Loucy (cell line): ENCODE measurements at regions not wholly inside any gene's neighbourhood (a gene's known extent, or its start where the extent isn't known, plus 50 kb on each side); places are given as distances from the start of the nearest gene placed in this dataset.
"Not testable (repeated sequence)": the region's sequence is repeated elsewhere in the genome, so short reads cannot be mapped to it uniquely, and the experiment has no call there.

Experiments
- EZH2phosphoT487 ChIP-seq: fragments of 200-600 bp; IDR thresholded peaks from 2 replicates; pipeline ENCODE4 v1.6.1; 2018; ENCODE audit warnings: antibody characterized with exemption, mild to moderate bottlenecking, moderate library complexity, borderline replicate concordance
- TF ChIP-seq, protein P1 (sequence below): fragments of 200-600 bp; sonication (generic); conservative IDR thresholded peaks from 2 replicates; pipeline ENCODE4 v1.5.1; 2014; ENCODE audit warnings: mild to moderate bottlenecking, antibody characterized with exemption, low read length

DNA sequence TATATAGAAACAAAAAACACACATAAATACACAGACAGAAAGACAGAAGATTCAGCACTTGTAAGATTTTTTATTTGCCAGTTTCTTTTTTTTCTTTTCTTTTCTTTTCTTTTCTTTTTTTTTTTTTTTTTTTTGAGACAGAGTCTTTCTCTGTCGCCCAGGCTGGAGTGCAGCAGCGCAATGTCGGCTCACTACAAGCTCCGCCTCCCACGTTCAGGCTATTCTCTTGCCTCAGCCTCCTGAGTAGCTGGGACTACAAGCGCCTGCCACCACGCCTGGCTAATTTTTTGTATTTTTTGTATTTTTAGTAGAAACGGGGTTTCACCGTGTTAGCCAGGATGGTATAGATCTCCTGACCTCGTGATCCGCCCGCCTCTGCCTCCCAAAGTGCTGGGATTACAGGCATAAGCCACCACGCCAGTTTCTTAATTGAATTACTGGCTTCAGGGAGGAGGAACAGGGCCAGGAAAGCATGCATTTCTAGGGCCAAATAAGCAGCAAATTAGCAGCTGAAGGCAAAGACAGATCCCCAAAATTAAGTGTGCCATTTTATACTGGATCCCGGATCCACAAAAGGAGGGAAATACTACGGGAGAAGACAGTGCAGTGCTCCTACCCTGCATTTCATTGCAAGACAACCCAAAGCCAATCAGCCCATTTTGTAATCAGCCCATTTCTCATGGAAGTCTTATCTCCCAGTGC is 305.6 kb upstream of the CCNH start:
- TF ChIP-seq, protein P1, sequence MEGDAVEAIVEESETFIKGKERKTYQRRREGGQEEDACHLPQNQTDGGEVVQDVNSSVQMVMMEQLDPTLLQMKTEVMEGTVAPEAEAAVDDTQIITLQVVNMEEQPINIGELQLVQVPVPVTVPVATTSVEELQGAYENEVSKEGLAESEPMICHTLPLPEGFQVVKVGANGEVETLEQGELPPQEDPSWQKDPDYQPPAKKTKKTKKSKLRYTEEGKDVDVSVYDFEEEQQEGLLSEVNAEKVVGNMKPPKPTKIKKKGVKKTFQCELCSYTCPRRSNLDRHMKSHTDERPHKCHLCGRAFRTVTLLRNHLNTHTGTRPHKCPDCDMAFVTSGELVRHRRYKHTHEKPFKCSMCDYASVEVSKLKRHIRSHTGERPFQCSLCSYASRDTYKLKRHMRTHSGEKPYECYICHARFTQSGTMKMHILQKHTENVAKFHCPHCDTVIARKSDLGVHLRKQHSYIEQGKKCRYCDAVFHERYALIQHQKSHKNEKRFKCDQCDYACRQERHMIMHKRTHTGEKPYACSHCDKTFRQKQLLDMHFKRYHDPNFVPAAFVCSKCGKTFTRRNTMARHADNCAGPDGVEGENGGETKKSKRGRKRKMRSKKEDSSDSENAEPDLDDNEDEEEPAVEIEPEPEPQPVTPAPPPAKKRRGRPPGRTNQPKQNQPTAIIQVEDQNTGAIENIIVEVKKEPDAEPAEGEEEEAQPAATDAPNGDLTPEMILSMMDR: not testable (repeated sequence)
- TF ChIP-seq EZH2phosphoT487: not testable (repeated sequence)
